ENCODE measurements at regions not wholly inside any gene's neighbourhood (a gene's known extent, or its start where the extent isn't known, plus 50 kb on each side); places are given as distances from the start of the nearest gene placed in this dataset.

GRCh38 chr19:31960474-31960873, 384.9 kb upstream of the ZNF507 start:
- H3K4me3 ChIP-seq (ENCODE audit: low read depth, poor library complexity, severe bottlenecking), result no peak overlapping the region
- no peak for TF ChIP-seq CTCF (IDR thresholded peaks at IDR 0.05)
- 76 to 86% methylated on average over 6 of the region's 6 CpGs for WGBS, 2 donors
- DNase-seq (ENCODE audit: low spot score in 2 of 2), result no peak
- intact Hi-C loops (cut with DNase I; ENCODE audit: low total_unique reads), result no loop called here

GRCh38 chr19:31961191-31961590, 384.2 kb upstream of the ZNF507 start:
- H3K4me3 ChIP-seq (ENCODE audit: low read depth, poor library complexity, severe bottlenecking), result no peak overlapping the region
- DNase-seq (ENCODE audit: low spot score in 2 of 2), result no peak
- TF ChIP-seq CTCF (IDR thresholded peaks at IDR 0.05) (no peak), POLR2A (IDR thresholded peaks at IDR 0.05) (no peak)
- intact Hi-C loops (cut with DNase I; ENCODE audit: low total_unique reads), result no loop called here
- WGBS, 2 donors, result 49 to 59% methylated on average over 4 of the region's 4 CpGs

DNA sequence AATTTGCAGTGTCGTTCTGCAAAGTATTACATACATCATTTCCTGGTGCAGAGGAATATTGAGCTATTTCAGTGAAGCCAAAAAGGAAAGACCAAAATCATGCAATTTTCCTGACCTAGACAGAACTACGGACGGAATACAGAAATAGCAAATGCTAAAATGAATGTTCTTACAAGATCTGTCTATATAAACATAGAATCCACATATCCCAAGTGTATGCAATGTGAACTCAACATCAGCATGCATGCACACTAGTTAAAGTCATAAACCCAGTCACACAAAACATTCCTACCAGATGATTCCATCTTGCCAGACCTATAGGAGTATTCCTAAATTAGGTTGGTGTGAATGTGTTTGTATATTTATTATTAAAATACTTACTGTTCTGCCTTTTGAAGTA, 383.7 kb upstream of the ZNF507 start:
- no peak for DNase-seq (ENCODE audit: low spot score in 2 of 2)
- no peak for TF ChIP-seq POLR2A (IDR thresholded peaks at IDR 0.05)
- no peak for TF ChIP-seq CTCF (IDR thresholded peaks at IDR 0.05)
- H3K4me3 ChIP-seq (ENCODE audit: low read depth, poor library complexity, severe bottlenecking), result no peak overlapping the region
- 45 to 63% methylated on average over 3 of the region's 3 CpGs for WGBS, 2 donors
- intact Hi-C loops (cut with DNase I; ENCODE audit: low total_unique reads), result no loop called here

DNA sequence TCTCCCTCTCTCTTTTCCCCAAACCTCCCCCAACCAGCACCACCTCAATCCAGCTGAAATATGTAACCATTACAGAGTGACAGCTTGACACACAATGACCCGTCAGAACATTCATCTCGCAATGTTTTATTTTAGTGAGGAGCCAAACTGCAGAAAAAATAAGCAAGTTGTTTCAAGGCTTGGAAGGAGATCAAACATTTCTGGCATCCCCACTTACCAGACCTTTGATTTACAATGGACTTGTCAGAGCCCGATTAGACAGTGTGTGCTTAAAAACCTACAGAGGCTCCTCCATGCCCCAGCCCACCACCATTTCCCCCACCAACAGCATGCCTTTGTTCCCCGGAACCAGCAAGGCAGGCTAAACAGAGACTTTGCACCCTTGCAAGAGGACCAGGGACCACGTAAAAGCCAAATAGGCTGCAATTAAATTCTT, 382.8 kb upstream of the ZNF507 start:
- TF ChIP-seq POLR2A (IDR thresholded peaks at IDR 0.05) (no peak), CTCF (IDR thresholded peaks at IDR 0.05) (no peak)
- no peak for DNase-seq (ENCODE audit: low spot score in 2 of 2)
- intact Hi-C loops (cut with DNase I; ENCODE audit: low total_unique reads), result no loop called here
- WGBS, 2 donors, result 24 to 27% methylated on average over 5 of the region's 5 CpGs
- no peak overlapping the region for H3K4me3 ChIP-seq (ENCODE audit: low read depth, poor library complexity, severe bottlenecking)

DNA sequence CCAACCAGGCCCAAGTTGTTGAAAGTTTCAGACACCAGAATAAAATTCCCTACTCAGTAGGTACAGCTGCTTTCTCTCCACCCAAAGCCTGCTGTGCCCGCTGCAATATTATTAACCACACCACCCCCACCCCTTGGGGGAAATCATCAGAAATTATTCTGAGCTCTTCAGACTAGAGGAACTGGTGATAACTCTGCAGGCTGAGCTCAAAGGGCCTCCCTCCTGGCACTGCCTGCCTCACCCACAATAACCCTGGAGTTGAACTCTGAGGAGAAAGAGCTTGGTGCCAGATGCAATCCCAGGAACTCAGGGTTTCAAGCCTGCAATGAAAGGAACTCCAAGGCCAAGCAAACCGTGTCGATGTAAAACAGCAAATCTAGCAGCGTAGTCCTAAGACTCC, 381.7 kb upstream of the ZNF507 start:
- no peak for TF ChIP-seq POLR2A (IDR thresholded peaks at IDR 0.05)
- no peak for TF ChIP-seq CTCF (IDR thresholded peaks at IDR 0.05)
- WGBS, 2 donors, result 71 to 81% methylated on average over 4 of the region's 4 CpGs
- DNase-seq (ENCODE audit: low spot score in 2 of 2), result no peak

GRCh38 chr19:31969016-31969415, 376.4 kb upstream of the ZNF507 start:
- intact Hi-C loops (cut with DNase I; ENCODE audit: low total_unique reads), result no loop called here
- no peak for DNase-seq (ENCODE audit: low spot score in 2 of 2)
- WGBS, 2 donors, result 62 to 63% methylated on average over 5 of the region's 5 CpGs
- no peak overlapping the region for H3K4me3 ChIP-seq (ENCODE audit: low read depth, poor library complexity, severe bottlenecking)
- no peak for TF ChIP-seq POLR2A (IDR thresholded peaks at IDR 0.05)
- TF ChIP-seq CTCF (IDR thresholded peaks at IDR 0.05), result no peak

More for the DNA sequence above, 381.7 kb upstream of the ZNF507 start:
- H3K4me3 ChIP-seq (ENCODE audit: low read depth, poor library complexity, severe bottlenecking), result no peak overlapping the region
- intact Hi-C loops (cut with DNase I; ENCODE audit: low total_unique reads), result no loop called here
